A549 (cell line): ENCODE measurements at regions not wholly inside any gene's neighbourhood (a gene's known extent, or its start where the extent isn't known, plus 50 kb on each side); places are given as distances from the start of the nearest gene placed in this dataset.

ENCODE experiments used
- ATAC-seq, 2 experiments: fragments of 200-7000 bp in 1 of 2; fragments of >200 bp in 1 of 2; cut with Nextera tagmentation in 1 of 2; cut with Tn5 transposase in 1 of 2; 3 replicates each; pipeline versions ENCODE4 v1.8.0 to v1.9.1; 2018 to 2020; ENCODE audit warnings: mild to moderate bottlenecking in 1 of 2, moderate library complexity in 1 of 2
- CTCF ChIA-PET: fragments of 300-600 bp; sonication (Branson Sonifier 250); formaldehyde crosslinking; extraction: SDS; loops from one replicate; lab custom pipeline; 2021; ENCODE audit warnings: antibody characterized with exemption, inconsistent platforms; lab: Yijun Ruan, JAX
- POLR2A ChIA-PET: fragments of 350-600 bp; formaldehyde crosslinking; extraction: SDS; loops from one replicate; lab custom pipeline; 2021; ENCODE audit warnings: antibody characterized with exemption, inconsistent platforms; lab: Yijun Ruan, JAX
- DNase-seq, 2 experiments: peaks; one replicate each; pipeline versions ENCODE4 v3.0.0 to v3.0.0-alpha.2; 2011 to 2016; ENCODE audit warnings: low read depth in 1 of 2, low spot score in 1 of 2
- FAIRE-seq: peaks from 2 replicates; lab custom pipeline; 2011; peaks lifted over from hg19 to GRCh38; lab: Jason Lieb, UNC
- H3K27ac ChIP-seq, 2 experiments: fragments of >200 bp; sonication (Bioruptor Twin); formaldehyde crosslinking; 3 replicates each; pipeline ENCODE4 v1.5.1; 2016 to 2017
- H3K4me1 ChIP-seq: fragments of >200 bp; sonication (Bioruptor Twin); formaldehyde crosslinking; 3 replicates; pipeline ENCODE4 v1.6.1; 2016
- H3K4me2 ChIP-seq: fragments of >200 bp; sonication (Bioruptor Twin); formaldehyde crosslinking; 3 replicates; pipeline ENCODE4 v1.6.1; 2016
- H3K4me3 ChIP-seq: fragments of >200 bp; sonication (Bioruptor Twin); formaldehyde crosslinking; 3 replicates; pipeline ENCODE4 v1.5.1; 2016
- H3K9me3 ChIP-seq: fragments of >200 bp; sonication (Bioruptor Twin); formaldehyde crosslinking; 3 replicates; pipeline ENCODE4 v1.6.1; 2016
- CEBPB ChIP-seq, 2 experiments: fragments of >200 bp in 1 of 2; sonication (Bioruptor Twin) in 1 of 2; formaldehyde crosslinking in 1 of 2; IDR thresholded peaks; 2 replicates each; pipeline ENCODE4 v1.6.1; 2012 to 2016
- EHF ChIP-seq: fragments of 250-450 bp; sonication (Bioruptor Pico); IDR thresholded peaks from 2 replicates; pipeline ENCODE4 v1.5.0; 2020; ENCODE audit warnings: mild to moderate bottlenecking
- FOSB ChIP-seq: fragments of 250-450 bp; sonication (Bioruptor Pico); IDR thresholded peaks from 2 replicates; pipeline ENCODE4 v1.5.0; 2020; ENCODE audit warnings: mild to moderate bottlenecking, moderate library complexity
- FOSL2 ChIP-seq, 2 experiments: fragments of 450-650 bp in 1 of 2; fragments of >200 bp in 1 of 2; sonication (Bioruptor Twin) in 1 of 2; formaldehyde crosslinking; IDR thresholded peaks; 2 replicates each; pipeline versions ENCODE4 v1.5.0 to v1.6.1; 2016 to 2020; ENCODE audit warnings: mild to moderate bottlenecking in 1 of 2, moderate library complexity in 1 of 2
- FOXS1 ChIP-seq: fragments of 250-450 bp; sonication (Bioruptor Pico); IDR thresholded peaks from 2 replicates; pipeline ENCODE4 v1.5.0; 2020; ENCODE audit warnings: mild to moderate bottlenecking, moderate library complexity
- HDAC2 ChIP-seq: fragments of 200-600 bp; sonication (generic); IDR thresholded peaks from 2 replicates; pipeline ENCODE4 v1.6.1; 2016
- HOXA7 ChIP-seq: fragments of 250-450 bp; sonication (Bioruptor Pico); IDR thresholded peaks from 2 replicates; pipeline ENCODE4 v1.5.0; 2020; ENCODE audit warnings: mild to moderate bottlenecking, moderate library complexity
- HOXB13 ChIP-seq: fragments of 250-450 bp; sonication (Bioruptor Pico); IDR thresholded peaks from 2 replicates; pipeline ENCODE4 v1.5.0; 2020; ENCODE audit warnings: low read depth, mild to moderate bottlenecking, moderate library complexity
- JUNB ChIP-seq: fragments of >200 bp; sonication (Bioruptor Twin); formaldehyde crosslinking; IDR thresholded peaks from 2 replicates; pipeline ENCODE4 v1.6.1; 2016
- KDM5A ChIP-seq: fragments of 200-600 bp; sonication (generic); IDR thresholded peaks from 2 replicates; pipeline ENCODE4 v1.6.1; 2016; ENCODE audit warnings: antibody characterized with exemption, mild to moderate bottlenecking
- MAFK ChIP-seq: fragments of 450-650 bp; IDR thresholded peaks from 2 replicates; pipeline ENCODE4 v1.6.1; 2014; ENCODE audit not compliant: partially characterized antibody
- MAX ChIP-seq: IDR thresholded peaks from 2 replicates; pipeline ENCODE4 v1.6.1; 2012
- MAZ ChIP-seq: fragments of 150-350 bp; IDR thresholded peaks from 2 replicates; pipeline ENCODE4 v1.6.1; 2014; ENCODE audit warnings: antibody characterized with exemption, low read depth, low read length, borderline replicate concordance
- NFE2L2 ChIP-seq: fragments of 150-350 bp; conservative IDR thresholded peaks from 2 replicates; pipeline ENCODE4 v1.6.1; 2014; ENCODE audit warnings: low read length
- PHF8 ChIP-seq: fragments of 200-600 bp; sonication (generic); IDR thresholded peaks from 2 replicates; pipeline ENCODE4 v1.6.1; 2016; ENCODE audit warnings: low read depth, mild to moderate bottlenecking, antibody characterized with exemption, moderate library complexity, borderline replicate concordance
- POLR2A ChIP-seq: IDR thresholded peaks from 2 replicates; pipeline ENCODE4 v1.6.1; 2012; ENCODE audit warnings: mild to moderate bottlenecking, low read length
- POLR2AphosphoS2 ChIP-seq: conservative IDR thresholded peaks from 2 replicates; pipeline ENCODE4 v1.6.1; 2012; ENCODE audit warnings: low read length, improper control_type of control experiment, inconsistent platforms
- TP53 ChIP-seq: fragments of 250-450 bp; sonication (Bioruptor Pico); IDR thresholded peaks from 2 replicates; pipeline ENCODE4 v1.5.0; 2021; ENCODE audit warnings: mild to moderate bottlenecking, moderate library complexity
- USF2 ChIP-seq: fragments of 450-650 bp; IDR thresholded peaks from 2 replicates; pipeline ENCODE4 v1.6.1; 2014; ENCODE audit warnings: antibody characterized with exemption
- ZC3H11A ChIP-seq: fragments of 450-650 bp; IDR thresholded peaks from 2 replicates; pipeline ENCODE4 v1.6.1; 2014; ENCODE audit warnings: antibody characterized with exemption, mild to moderate bottlenecking
- WGBS: methylation state at CpG from one replicate; pipeline ENCODE4 v1.1.6; 2017; ENCODE audit errors: missing lambda C conversion rate; 5-methylcytosine and 5-hydroxymethylcytosine counted together
- TF ChIP-seq, protein P1 (sequence below): fragments of >200 bp; sonication (Bioruptor Twin); formaldehyde crosslinking; IDR thresholded peaks from 3 replicates; pipeline ENCODE4 v1.5.1; 2016

- Histone ChIP-seq H3K4me2 (no peak overlapping the region), H3K4me3 (no peak overlapping the region), H3K4me1 (no peaks in the 10 kb centered on the region), H3K27ac (no peak overlapping the region), H3K9me3 (no peaks in the 10 kb centered on the region)
- FAIRE-seq (no peak), ATAC-seq (no peak), DNase-seq (peak in 1 of 2 experiments; percentile 12)
- 33% methylated on average over 6 of the region's 6 CpGs for WGBS
- ChIA-PET POLR2A (no interaction called here), CTCF (no interaction called here)
- TF ChIP-seq HOXB13 (CRISPR knock-in tag) (no peak), TP53 (CRISPR knock-in tag) (no peak), ZC3H11A (no peak), FOSB (CRISPR knock-in tag) (no peak), USF2 (no peak)
Observed at GRCh38 chr5:60036192-60036938, 142.8 kb upstream of the PDE4D start.

GRCh38 chr5:60026161-60026560 lies 132.6 kb upstream of the PDE4D start:
- peak; percentile 65 for FAIRE-seq
- TF ChIP-seq FOSL2 (IDR thresholded peaks at IDR 0.05) (no peak), FOSL2 (CRISPR knock-in tag; IDR thresholded peaks at IDR 0.05) (0 out of 2 replicates have a peak, but pooled peaks have one; percentile 23), NFE2L2 (peak; percentile 85), MAFK (peak; percentile 89), HOXA7 (CRISPR knock-in tag) (no peak)
- Histone ChIP-seq H3K4me3 (no peak overlapping the region), H3K9me3 (no peaks in the 10 kb centered on the region), H3K27ac (0 out of 6 replicates have a peak overlapping the region, but pooled peaks of 1 of the 2 experiments have one; percentile 12), H3K4me1 (peaks cover 7% of the 10 kb centered on the region; the same call in 2 of the 3 replicates), H3K4me2 (no peak overlapping the region)
- peak in 1 of 2 experiments; percentile 52; a peak in 2 of 6 replicates for ATAC-seq
- POLR2A ChIA-PET = no interaction called here
- CTCF ChIA-PET = no interaction called here
- DNase-seq = peak; percentile 1 to 36
- WGBS = 76% methylated on average over 2 of the region's 2 CpGs

GRCh38 chr5:60024104-60024503 lies 130.6 kb upstream of the PDE4D start:
- peaks cover 7% of the 10 kb centered on the region; the same call in 2 of the 3 replicates for H3K4me1 ChIP-seq
- CTCF ChIA-PET = no interaction called here
- no peak for DNase-seq
- no peak overlapping the region for H3K4me3 ChIP-seq
- FAIRE-seq = no peak
- no peak for ATAC-seq
- no peak overlapping the region for H3K4me2 ChIP-seq
- TF ChIP-seq ZC3H11A (no peak), FOXS1 (CRISPR knock-in tag) (no peak), POLR2AphosphoS2 (no peak), MAZ (no peak), JUNB (no peak), KDM5A (no peak), PHF8 (no peak), NFE2L2 (no peak), EHF (CRISPR knock-in tag) (no peak), MAFK (no peak), CEBPB (IDR thresholded peaks at IDR 0.05) (no peak), MAX (no peak), POLR2A (no peak), HOXB13 (CRISPR knock-in tag) (no peak), HDAC2 (no peak)
- TF ChIP-seq, protein P1, sequence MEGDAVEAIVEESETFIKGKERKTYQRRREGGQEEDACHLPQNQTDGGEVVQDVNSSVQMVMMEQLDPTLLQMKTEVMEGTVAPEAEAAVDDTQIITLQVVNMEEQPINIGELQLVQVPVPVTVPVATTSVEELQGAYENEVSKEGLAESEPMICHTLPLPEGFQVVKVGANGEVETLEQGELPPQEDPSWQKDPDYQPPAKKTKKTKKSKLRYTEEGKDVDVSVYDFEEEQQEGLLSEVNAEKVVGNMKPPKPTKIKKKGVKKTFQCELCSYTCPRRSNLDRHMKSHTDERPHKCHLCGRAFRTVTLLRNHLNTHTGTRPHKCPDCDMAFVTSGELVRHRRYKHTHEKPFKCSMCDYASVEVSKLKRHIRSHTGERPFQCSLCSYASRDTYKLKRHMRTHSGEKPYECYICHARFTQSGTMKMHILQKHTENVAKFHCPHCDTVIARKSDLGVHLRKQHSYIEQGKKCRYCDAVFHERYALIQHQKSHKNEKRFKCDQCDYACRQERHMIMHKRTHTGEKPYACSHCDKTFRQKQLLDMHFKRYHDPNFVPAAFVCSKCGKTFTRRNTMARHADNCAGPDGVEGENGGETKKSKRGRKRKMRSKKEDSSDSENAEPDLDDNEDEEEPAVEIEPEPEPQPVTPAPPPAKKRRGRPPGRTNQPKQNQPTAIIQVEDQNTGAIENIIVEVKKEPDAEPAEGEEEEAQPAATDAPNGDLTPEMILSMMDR = no peak
- H3K27ac ChIP-seq = no peak overlapping the region
- POLR2A ChIA-PET = no interaction called here
- no peaks in the 10 kb centered on the region for H3K9me3 ChIP-seq
